Left ventricle myocardium inferior (tissue), 1 donor: ENCODE measurements at regions not wholly inside any gene's neighbourhood (a gene's known extent, or its start where the extent isn't known, plus 50 kb on each side); places are given as distances from the start of the nearest gene placed in this dataset.

ENCODE experiments used
- DNase-seq: peaks from one replicate; pipeline ENCODE4 v3.0.0-alpha.2; 2020
- H3K27ac ChIP-seq: fragments of 200-600 bp; replicated peaks from 2 replicates; pipeline ENCODE4 v1.8.0; 2021
- H3K27me3 ChIP-seq: fragments of 200-600 bp; 2 replicates; pipeline ENCODE4 v1.8.0; 2021; ENCODE audit warnings: low read depth
- H3K36me3 ChIP-seq: fragments of 200-600 bp; 2 replicates; pipeline ENCODE4 v1.8.0; 2021
- H3K4me1 ChIP-seq: fragments of 200-600 bp; 2 replicates; pipeline ENCODE4 v1.8.0; 2021
- H3K4me3 ChIP-seq: fragments of 200-600 bp; 2 replicates; pipeline ENCODE4 v1.8.0; 2021; ENCODE audit warnings: mild to moderate bottlenecking, moderate library complexity
- H3K9me3 ChIP-seq: fragments of 200-600 bp; replicated peaks from 2 replicates; pipeline ENCODE4 v1.8.0; 2021
- CTCF ChIP-seq: fragments of 200-600 bp; IDR thresholded peaks from 2 replicates; pipeline ENCODE4 v1.8.0; 2021; ENCODE audit warnings: antibody characterized with exemption, mild to moderate bottlenecking, borderline replicate concordance
- intact Hi-C: fragments of 100-400 bp; cut with micrococcal nuclease; formaldehyde crosslinking; loops from one replicate; pipeline ENCODE4 v1.11.0; 2022
- donor health status: DM: no; HTN: yes; CAD: no; lungs with severe emphysema.

GRCh38 chr9:20135119-20135697 lies 346.4 kb upstream of the SLC24A2 start:
- DNase-seq: no peak
- Histone ChIP-seq H3K4me3 (no peak overlapping the region), H3K9me3 (no peaks in the 10 kb centered on the region), H3K36me3 (no peaks in the 10 kb centered on the region), H3K4me1 (no peaks in the 10 kb centered on the region), H3K27ac (no peak overlapping the region), H3K27me3 (no peaks in the 10 kb centered on the region)
- intact Hi-C loops: no loop called here
- no peak for TF ChIP-seq CTCF

- intact Hi-C loops: no loop called here
- TF ChIP-seq CTCF: no peak
- DNase-seq: no peak
- H3K27me3 ChIP-seq: no peaks in the 10 kb centered on the region
- H3K9me3 ChIP-seq: no peaks in the 10 kb centered on the region
- H3K27ac ChIP-seq: no peak overlapping the region
- no peaks in the 10 kb centered on the region for H3K4me1 ChIP-seq
- no peaks in the 10 kb centered on the region for H3K36me3 ChIP-seq
- H3K4me3 ChIP-seq: no peak overlapping the region
Measured at GRCh38 chr9:20125727-20126126, 336.9 kb upstream of the SLC24A2 start.

GRCh38 chr9:20119566-20119965 lies 330.7 kb upstream of the SLC24A2 start:
- Histone ChIP-seq H3K36me3 (no peaks in the 10 kb centered on the region), H3K27me3 (no peaks in the 10 kb centered on the region), H3K27ac (no peak overlapping the region), H3K4me3 (no peak overlapping the region), H3K9me3 (peaks cover 20% of the 10 kb centered on the region), H3K4me1 (no peaks in the 10 kb centered on the region)
- intact Hi-C loops: no loop called here
- no peak for DNase-seq
- no peak for TF ChIP-seq CTCF

GRCh38 chr9:20117986-20118385 lies 329.1 kb upstream of the SLC24A2 start:
- Histone ChIP-seq H3K9me3 (peaks cover 26% of the 10 kb centered on the region), H3K27me3 (no peaks in the 10 kb centered on the region), H3K4me1 (no peaks in the 10 kb centered on the region), H3K27ac (no peak overlapping the region), H3K4me3 (no peak overlapping the region), H3K36me3 (no peaks in the 10 kb centered on the region)
- intact Hi-C loops: no loop called here
- TF ChIP-seq CTCF: no peak
- no peak for DNase-seq

- H3K4me3 ChIP-seq: no peak overlapping the region
- DNase-seq: no peak
- no peaks in the 10 kb centered on the region for H3K36me3 ChIP-seq
- intact Hi-C loops: no loop called here
- no peaks in the 10 kb centered on the region for H3K4me1 ChIP-seq
- H3K27ac ChIP-seq: no peak overlapping the region
- no peaks in the 10 kb centered on the region for H3K27me3 ChIP-seq
- peaks cover 26% of the 10 kb centered on the region for H3K9me3 ChIP-seq
- TF ChIP-seq CTCF: no peak
Measured at GRCh38 chr9:20117482-20117881, 328.6 kb upstream of the SLC24A2 start.
